ENCODE measurements at regions not wholly inside any gene's neighbourhood (a gene's known extent, or its start where the extent isn't known, plus 50 kb on each side); places are given as distances from the start of the nearest gene placed in this dataset.

DNA sequence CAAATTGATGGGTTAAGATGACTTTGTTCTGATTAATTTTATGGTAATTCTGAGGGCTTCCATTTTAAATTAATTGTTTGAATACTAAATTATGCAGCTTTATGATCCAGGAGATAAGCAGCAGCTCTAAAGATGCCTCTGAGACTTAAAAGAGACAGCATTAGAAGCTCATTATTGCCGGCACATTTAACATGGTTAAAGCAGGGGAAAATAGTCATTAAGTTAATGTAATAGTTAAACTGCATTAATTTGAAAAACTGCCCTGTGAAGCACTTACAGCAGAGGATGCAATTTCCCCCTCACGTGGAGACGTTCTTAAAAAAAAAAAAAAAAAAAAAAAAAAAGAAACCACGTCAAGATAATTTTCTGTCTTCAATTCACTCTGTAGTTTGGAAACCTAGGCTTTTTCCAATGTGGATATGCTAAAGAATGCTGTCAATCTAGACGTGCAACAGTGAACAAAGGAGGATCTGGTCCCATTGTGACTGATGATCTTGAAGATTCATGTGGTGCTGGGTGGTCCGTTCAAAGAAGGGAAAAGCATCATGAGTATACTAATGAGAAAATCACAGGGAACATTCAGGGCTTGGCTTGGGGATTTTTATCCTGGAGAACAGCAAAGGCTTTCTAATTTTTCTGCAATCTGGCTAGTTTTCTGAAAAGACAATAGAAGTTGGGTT, 440.6 kb upstream of the HS3ST1 start:
- H3K36me3 Mint-ChIP-seq (ENCODE audit: low read depth): no peaks in the 10 kb centered on the region
- TF ChIP-seq, protein P1, sequence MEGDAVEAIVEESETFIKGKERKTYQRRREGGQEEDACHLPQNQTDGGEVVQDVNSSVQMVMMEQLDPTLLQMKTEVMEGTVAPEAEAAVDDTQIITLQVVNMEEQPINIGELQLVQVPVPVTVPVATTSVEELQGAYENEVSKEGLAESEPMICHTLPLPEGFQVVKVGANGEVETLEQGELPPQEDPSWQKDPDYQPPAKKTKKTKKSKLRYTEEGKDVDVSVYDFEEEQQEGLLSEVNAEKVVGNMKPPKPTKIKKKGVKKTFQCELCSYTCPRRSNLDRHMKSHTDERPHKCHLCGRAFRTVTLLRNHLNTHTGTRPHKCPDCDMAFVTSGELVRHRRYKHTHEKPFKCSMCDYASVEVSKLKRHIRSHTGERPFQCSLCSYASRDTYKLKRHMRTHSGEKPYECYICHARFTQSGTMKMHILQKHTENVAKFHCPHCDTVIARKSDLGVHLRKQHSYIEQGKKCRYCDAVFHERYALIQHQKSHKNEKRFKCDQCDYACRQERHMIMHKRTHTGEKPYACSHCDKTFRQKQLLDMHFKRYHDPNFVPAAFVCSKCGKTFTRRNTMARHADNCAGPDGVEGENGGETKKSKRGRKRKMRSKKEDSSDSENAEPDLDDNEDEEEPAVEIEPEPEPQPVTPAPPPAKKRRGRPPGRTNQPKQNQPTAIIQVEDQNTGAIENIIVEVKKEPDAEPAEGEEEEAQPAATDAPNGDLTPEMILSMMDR (conservative IDR thresholded peaks at IDR 0.05): no peak
- DNase-seq (ENCODE audit: low read depth, low spot score): no peak

DNA sequence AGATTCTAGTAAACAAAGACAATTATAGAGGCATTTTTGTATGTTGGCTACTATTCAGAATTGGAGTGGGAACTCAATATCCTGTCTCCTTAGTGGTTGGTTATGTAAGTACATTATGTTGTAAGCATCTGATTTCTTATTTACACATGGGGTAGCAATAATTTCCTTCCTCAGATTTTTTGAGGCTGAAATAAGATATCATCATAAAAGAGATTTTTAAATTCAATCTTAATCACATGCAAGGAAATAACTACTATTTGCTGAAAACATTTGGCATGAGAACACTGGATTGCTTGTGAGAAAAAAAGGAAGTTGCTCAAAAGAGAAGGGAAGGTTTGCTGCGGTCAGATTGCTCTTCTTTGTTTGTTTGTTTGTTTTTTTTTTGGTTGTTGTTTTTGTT, 437.7 kb upstream of the HS3ST1 start:
- no peak overlapping the region for H3K27ac Mint-ChIP-seq (ENCODE audit: unreplicated experiment)

More for the DNA sequence above, 440.6 kb upstream of the HS3ST1 start:
- H3K9me3 Mint-ChIP-seq: peaks cover 2% of the 10 kb centered on the region
- no peak overlapping the region for H3K27ac Mint-ChIP-seq (ENCODE audit: unreplicated experiment)
- H3K4me3 Mint-ChIP-seq: no peak overlapping the region
- H3K4me1 Mint-ChIP-seq: peaks cover 5% of the 10 kb centered on the region
- H3K27me3 Mint-ChIP-seq (ENCODE audit: low read depth): no peaks in the 10 kb centered on the region

GRCh38 chr4:11860996-11861395, 432.3 kb upstream of the HS3ST1 start:
- H3K27ac Mint-ChIP-seq (ENCODE audit: unreplicated experiment): no peak overlapping the region
- H3K27me3 Mint-ChIP-seq (ENCODE audit: low read depth): no peaks in the 10 kb centered on the region
- TF ChIP-seq, protein P1 (conservative IDR thresholded peaks at IDR 0.05): no peak
- no peaks in the 10 kb centered on the region for H3K36me3 Mint-ChIP-seq (ENCODE audit: low read depth)
- H3K4me1 Mint-ChIP-seq: no peaks in the 10 kb centered on the region
- no peak overlapping the region for H3K4me3 Mint-ChIP-seq
- DNase-seq (ENCODE audit: low read depth, low spot score): no peak
- peaks cover 7% of the 10 kb centered on the region for H3K9me3 Mint-ChIP-seq

More for the DNA sequence above, 437.7 kb upstream of the HS3ST1 start:
- peaks cover 5% of the 10 kb centered on the region for H3K4me1 Mint-ChIP-seq
- H3K4me3 Mint-ChIP-seq: no peak overlapping the region
- DNase-seq (ENCODE audit: low read depth, low spot score): no peak
- H3K9me3 Mint-ChIP-seq: peaks cover 4% of the 10 kb centered on the region
- H3K36me3 Mint-ChIP-seq (ENCODE audit: low read depth): no peaks in the 10 kb centered on the region
- TF ChIP-seq, protein P1 (conservative IDR thresholded peaks at IDR 0.05): no peak
- no peaks in the 10 kb centered on the region for H3K27me3 Mint-ChIP-seq (ENCODE audit: low read depth)

DNA sequence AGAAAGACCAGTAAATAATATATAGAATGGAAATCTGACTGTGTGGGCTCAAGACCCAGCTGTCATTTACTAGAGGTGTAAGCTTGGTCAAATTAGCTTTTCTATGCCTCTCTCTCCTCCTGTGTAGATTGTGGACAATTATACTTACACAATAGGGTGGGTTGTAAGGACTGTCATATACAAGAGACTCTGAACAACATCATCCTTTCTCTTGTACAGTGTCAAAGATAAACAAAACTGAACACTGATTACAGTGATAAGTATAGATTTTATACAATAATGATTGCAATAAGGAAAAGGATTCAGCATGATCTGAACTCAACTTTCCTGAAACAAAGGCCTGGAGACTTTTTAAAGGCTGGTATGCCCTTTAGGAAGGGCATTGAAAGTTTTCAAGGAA, 429.2 kb upstream of the HS3ST1 start:
- Mint-ChIP-seq H3K4me1 (no peaks in the 10 kb centered on the region), H3K4me3 (no peak overlapping the region), H3K9me3 (peaks cover 5% of the 10 kb centered on the region), H3K27me3 (ENCODE audit: low read depth) (no peaks in the 10 kb centered on the region), H3K36me3 (ENCODE audit: low read depth) (no peaks in the 10 kb centered on the region), H3K27ac (ENCODE audit: unreplicated experiment) (no peak overlapping the region)
- DNase-seq (ENCODE audit: low read depth, low spot score): no peak
- TF ChIP-seq, protein P1 (conservative IDR thresholded peaks at IDR 0.05): no peak

- TF ChIP-seq, protein P1 (conservative IDR thresholded peaks at IDR 0.05): no peak
- Mint-ChIP-seq H3K4me1 (peaks cover 16% of the 10 kb centered on the region), H3K27ac (ENCODE audit: unreplicated experiment) (no peak overlapping the region), H3K27me3 (ENCODE audit: low read depth) (no peaks in the 10 kb centered on the region), H3K36me3 (ENCODE audit: low read depth) (no peaks in the 10 kb centered on the region), H3K9me3 (no peaks in the 10 kb centered on the region), H3K4me3 (no peak overlapping the region)
- DNase-seq (ENCODE audit: low read depth, low spot score): no peak
Measured at GRCh38 chr4:11847167-11847566, 418.5 kb upstream of the HS3ST1 start.

All from neural crest cell (in vitro differentiated cells).